ENCODE measurements at regions not wholly inside any gene's neighbourhood (a gene's known extent, or its start where the extent isn't known, plus 50 kb on each side); places are given as distances from the start of the nearest gene placed in this dataset.

GRCh38 chr1:164165466-164165865, 393.5 kb upstream of the PBX1 start:
- TF ChIP-seq, protein P1, sequence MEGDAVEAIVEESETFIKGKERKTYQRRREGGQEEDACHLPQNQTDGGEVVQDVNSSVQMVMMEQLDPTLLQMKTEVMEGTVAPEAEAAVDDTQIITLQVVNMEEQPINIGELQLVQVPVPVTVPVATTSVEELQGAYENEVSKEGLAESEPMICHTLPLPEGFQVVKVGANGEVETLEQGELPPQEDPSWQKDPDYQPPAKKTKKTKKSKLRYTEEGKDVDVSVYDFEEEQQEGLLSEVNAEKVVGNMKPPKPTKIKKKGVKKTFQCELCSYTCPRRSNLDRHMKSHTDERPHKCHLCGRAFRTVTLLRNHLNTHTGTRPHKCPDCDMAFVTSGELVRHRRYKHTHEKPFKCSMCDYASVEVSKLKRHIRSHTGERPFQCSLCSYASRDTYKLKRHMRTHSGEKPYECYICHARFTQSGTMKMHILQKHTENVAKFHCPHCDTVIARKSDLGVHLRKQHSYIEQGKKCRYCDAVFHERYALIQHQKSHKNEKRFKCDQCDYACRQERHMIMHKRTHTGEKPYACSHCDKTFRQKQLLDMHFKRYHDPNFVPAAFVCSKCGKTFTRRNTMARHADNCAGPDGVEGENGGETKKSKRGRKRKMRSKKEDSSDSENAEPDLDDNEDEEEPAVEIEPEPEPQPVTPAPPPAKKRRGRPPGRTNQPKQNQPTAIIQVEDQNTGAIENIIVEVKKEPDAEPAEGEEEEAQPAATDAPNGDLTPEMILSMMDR (IDR thresholded peaks at IDR 0.05) = no peak
- no peak for TF ChIP-seq POLR2A (IDR thresholded peaks at IDR 0.05)
